ENCODE measurements at regions not wholly inside any gene's neighbourhood (a gene's known extent, or its start where the extent isn't known, plus 50 kb on each side); places are given as distances from the start of the nearest gene placed in this dataset.

DNA sequence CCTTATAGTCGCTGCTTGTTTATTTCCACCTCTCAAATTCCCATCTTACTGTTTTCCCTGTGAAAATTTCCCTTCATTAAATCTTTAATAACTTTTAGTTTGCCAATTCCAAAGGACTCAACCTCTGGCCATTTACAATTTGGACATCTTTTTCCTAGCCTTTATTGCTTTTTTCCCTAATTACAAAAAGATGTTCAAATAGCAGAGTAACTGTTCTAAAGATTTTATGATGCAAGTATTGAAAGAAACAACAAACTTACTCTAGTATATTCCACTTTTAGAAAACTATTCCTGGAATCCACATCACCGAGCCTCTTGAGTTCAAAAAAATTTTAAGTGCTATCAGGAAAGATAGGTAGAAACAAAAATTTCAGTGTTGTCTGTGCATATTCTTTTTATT lies 174.1 kb upstream of the UBE2E2 start:
- DNase-seq: no peak

- DNase-seq: no peak
Observed at GRCh38 chr3:23035927-23036640, 167.0 kb upstream of the UBE2E2 start.

GRCh38 chr3:23036728-23037127 lies 166.4 kb upstream of the UBE2E2 start:
- no peak for DNase-seq

DNA sequence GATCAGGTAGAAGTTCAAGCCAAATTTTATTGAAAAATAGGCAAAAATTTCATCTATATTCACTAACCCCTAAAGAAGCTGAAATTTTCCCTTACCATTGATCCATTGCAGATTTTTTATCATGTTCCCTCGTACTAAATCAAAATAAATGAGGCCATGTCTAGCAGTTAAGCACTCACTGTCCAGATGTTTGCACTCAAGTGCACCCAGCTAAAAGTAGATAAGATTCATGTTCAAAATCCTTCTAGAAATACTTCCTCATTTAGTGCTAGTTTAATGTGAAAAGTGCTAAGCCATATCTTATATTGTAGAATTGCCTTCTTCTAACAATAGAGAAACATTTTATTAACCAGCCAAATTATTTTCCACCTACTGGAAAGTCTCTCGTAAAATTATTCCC lies 164.7 kb upstream of the UBE2E2 start:
- no peak for DNase-seq

DNA sequence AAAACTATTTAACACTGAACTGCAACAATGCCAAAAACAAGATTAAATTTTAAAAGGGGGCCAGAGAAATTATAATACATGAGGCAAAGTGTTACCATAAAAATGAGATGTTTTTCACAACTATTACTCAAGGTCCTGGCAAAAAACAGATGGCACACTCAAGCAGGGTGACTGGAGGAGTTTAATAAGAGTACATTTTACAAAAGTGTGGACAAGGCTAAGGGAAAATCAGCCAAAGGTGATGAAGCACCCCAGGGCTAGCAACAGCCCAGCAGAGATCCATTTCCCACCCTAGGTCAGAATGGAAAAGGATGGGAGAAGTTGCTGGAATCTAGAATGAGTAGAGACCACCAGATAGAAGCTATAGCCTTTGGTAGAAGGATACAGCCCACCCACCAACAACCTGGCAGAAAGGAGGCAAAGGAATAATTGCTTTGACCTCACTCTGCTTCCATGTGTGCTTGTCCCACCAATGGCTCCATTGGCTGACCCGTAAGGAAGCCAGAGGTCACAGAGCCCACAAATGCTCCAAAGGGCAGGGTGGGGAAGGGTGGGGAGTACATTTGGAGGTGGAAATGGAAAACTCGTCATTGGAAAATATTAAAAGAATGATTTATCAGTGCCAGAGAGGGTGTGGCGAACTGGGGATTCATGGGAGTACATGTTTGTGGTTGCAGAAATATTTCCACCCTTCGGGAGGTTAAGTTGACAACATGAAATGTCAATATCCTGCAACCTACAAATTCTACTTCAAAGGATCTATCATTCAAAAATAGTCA lies 161.0 kb upstream of the UBE2E2 start:
- no peak for DNase-seq

DNA sequence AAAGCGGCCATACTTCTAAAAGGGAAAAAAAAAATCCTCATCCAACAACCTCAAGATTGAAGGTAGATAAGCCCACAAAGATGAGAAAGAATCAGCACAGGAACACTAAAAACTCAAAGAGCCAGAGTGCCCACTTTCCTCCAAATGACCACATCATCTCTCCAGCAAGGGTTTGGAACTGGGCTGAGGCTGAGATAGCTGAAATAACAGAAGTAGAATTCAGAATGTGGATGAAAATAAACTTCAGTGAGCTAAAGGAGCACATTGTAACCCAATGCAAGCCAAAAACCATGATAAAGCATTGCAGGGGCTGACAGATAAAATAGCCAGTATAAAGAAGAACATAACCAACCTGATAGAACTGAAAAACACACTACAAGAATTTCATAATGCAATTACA lies 158.7 kb upstream of the UBE2E2 start:
- no peak for DNase-seq

- DNase-seq: no peak
Observed at GRCh38 chr3:23046536-23046935, 156.6 kb upstream of the UBE2E2 start.

DNA sequence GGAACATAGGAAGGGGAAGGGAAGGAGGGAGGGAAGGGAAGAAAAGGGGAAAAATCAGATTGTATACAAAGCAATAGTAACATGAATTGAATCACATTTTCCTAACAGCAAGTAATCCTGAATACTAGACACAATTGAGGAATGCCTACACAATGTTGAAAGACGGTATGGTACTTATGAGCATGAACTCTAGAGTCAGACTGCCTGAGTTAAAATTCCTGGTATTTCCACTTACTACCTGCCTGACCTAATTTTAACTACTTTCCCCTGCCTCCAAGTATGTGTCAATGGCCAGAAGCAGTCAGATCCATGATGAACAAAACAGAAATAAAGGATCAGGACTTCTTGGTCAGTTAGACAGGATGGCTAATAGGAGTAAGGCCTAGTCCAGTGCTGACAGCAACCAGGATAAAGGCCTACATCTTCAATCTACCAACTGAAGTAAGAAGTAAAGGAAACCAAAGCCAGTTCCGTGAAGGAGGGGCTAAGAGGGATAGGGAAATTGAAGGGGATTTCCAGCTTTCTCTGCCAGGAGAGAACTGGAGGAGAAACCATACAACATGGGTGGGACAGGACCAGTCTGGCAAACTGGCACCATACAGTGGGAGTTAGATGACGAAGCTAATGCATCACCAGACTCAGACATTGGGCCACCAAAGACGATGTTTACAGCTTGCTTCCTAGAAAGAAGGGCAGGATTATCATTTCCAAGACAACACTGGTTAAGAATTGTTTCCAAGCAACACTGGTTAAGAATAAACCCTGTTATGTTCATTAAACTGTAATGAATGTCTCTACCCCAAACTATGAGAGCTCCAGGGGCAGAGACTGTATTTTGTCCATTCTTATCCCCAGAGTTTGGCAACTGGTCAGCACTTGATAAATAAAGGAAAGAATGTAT lies 151.6 kb upstream of the UBE2E2 start:
- no peak for DNase-seq

- DNase-seq: no peak
Observed at GRCh38 chr3:23052208-23052607, 150.9 kb upstream of the UBE2E2 start.

- DNase-seq: no peak
Observed at GRCh38 chr3:23052620-23053019, 150.5 kb upstream of the UBE2E2 start.

GRCh38 chr3:23055733-23056376 lies 147.3 kb upstream of the UBE2E2 start:
- DNase-seq: no peak

GRCh38 chr3:23062582-23062981 lies 140.5 kb upstream of the UBE2E2 start:
- DNase-seq: no peak

DNA sequence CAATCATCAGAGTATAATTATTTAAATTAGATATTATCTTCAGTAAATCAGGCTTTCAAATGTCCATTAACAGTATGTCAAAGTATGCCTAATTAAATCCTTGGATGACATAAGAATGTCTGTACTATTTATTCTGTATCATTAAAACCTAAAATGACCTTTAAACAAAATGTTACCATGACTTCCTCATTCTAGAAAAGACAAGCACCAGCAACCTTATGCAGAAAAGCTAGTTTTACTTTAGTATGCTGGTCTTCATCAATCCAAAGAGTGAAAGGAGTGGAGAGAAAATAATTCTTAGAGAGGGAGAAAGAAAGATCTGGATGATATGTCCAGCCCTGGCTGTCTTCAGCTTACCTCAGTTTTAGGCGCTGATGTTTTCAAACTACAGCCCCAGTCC lies 140.1 kb upstream of the UBE2E2 start:
- DNase-seq: no peak

GRCh38 chr3:23067116-23067515 lies 136.0 kb upstream of the UBE2E2 start:
- DNase-seq: no peak

DNA sequence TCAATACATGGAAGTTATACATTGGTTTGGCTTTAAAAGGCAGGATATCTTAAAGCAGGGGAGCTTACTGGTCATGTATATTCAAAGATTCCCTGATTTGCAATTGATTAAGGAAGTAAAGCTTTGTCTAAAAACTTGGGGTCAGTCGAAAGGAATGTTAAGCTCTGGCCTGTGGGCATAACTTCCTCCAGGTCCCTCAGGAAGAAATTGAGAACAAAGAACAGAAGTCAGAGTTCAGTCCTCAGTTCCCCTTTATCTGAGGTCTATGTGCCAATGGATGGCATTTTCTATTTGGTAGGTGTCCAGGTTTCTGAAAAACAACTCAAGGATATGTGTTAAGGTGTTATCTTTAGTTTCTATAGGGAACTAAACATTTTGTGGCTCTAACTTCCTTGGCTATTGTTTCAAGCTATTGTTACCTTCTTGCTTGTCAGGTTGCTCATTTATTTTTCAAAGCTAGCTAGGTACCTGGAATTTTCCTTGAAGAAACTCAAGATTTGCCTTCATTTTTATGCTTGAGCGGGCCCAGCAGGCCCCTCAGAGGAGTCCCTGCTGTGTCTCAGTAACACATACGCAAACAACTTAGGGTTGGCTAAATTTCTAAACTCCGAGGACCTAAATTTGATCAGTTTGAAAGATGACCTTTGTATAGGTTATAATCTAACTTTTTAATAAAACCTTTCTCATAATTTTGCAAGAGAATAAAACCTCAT lies 135.0 kb upstream of the UBE2E2 start:
- DNase-seq: no peak

DNA sequence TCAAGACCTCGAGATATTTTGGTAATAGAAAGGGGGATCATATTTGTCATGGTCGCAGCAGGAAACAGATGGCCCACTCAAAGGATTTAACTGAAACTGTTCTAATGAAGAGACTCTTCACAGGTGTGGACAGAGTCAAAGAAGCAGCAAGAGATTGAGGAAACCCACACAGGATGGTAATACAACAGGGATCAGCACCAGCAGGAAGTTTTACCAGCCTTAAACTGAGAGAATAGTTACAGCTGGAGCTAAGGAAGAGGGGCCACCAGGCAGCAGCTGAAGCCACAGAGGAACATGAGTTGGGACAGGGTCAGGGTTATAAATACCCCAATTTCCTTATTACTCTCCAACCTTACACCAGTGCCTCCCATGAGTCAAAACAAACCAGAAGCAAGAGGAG lies 131.8 kb upstream of the UBE2E2 start:
- no peak for DNase-seq

DNA sequence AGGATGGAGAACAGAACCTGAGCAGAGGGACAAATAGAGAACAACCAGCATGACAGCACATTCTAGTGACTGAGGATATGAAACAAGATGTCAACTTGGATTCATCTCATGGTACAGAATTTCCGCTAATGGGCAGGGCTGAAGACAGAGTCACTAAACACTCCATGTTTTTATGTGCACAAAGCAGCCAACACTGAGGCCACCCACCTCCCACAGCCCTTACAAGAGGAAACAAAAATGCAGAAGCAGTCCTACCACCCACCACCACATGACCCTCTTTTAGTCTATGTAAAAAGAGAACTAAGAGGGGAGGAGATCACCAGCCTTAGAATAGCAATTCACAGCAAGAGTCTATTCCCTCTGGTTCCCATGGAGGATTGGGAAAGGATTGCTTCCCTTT lies 131.4 kb upstream of the UBE2E2 start:
- no peak for DNase-seq

DNA sequence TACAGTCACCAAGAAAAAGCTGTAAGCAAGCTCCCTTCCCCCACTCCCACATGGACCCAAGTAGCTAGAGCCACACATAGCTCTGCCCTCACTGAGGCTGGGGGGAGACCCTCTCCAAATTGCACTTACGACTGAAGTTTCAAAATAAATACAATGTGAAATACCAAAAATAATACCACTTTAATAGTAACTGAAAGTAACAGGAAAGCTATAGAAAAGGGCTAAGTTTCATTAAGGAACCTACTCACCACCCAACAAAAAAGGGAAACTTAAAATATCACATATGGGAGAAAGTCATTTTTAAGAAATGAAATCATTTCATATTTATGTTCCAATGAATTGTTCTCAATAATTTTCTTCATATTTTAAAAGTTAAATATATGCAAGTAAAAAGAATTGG lies 130.4 kb upstream of the UBE2E2 start:
- DNase-seq: no peak

GRCh38 chr3:23073724-23074305 lies 129.3 kb upstream of the UBE2E2 start:
- no peak for DNase-seq

DNA sequence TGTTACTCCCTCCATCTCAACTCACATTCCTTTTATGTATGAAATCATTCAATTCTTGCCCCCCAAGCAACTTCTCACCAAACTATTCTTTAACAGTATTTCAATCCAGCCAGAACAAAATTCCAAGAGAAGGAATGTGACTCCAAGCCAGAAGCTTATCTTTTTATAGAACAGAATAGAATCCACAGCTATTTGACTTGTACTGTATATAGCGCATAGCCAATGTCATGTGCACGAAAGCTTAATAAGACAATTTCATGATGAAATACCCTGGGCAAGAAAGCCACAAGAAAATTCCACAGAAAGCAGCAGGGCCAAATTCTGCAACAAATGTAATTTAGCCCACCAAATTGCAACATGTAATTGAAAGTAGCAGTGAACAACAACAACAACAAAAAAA lies 127.6 kb upstream of the UBE2E2 start:
- no peak for DNase-seq

DNA sequence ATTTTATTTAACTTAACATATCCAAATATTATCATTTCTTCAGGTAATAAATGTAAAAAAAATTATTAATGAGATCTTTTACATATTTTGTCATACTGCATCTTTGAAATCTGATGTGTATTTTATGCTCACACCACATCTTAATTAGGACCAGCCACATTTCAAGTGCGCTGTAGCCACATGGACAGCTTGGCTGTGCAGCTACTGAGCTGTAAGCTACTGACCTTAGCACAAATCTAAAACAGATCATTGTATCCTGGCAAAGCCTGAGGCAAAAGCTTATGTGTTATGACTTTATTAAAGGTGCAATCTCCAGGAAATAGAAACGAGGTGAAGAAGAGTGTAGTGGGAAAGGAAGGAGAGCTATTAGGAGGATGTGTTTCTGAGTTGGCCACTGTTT lies 126.7 kb upstream of the UBE2E2 start:
- no peak for DNase-seq

DNA sequence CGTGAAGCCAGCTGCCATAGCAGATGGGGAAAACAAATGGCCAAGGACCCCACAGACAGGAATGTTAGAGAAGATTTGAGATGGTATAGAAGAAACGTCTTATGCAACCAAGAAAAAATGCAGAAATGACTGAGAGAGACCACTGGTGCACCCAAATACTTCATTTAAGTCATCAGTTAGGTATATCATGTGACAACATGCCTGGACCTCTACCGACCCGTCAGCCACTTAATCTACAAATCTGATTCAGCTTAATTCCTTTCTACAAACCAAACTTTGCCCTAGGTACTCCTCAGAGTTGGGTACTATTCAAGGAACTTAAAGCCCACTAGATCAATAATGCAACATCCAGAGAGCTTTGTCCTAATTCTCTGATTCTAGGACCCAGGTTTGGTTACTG lies 126.0 kb upstream of the UBE2E2 start:
- DNase-seq: no peak

All from NCI-H345 (cell line).